Trophoblast cell (in vitro differentiated cells and primary cell): ENCODE measurements at regions not wholly inside any gene's neighbourhood (a gene's known extent, or its start where the extent isn't known, plus 50 kb on each side); places are given as distances from the start of the nearest gene placed in this dataset.
"Not testable (repeated sequence)": the region's sequence is repeated elsewhere in the genome, so short reads cannot be mapped to it uniquely, and the experiment has no call there.

Source experiments
- DNase-seq, 2 donors: peaks; one replicate each; pipeline ENCODE4 v3.0.0-alpha.2; 2016
- H2AFZ ChIP-seq: 2 replicates; pipeline ENCODE4 v1.6.1; 2013; ENCODE audit warnings: low read length, moderate library complexity, mild to moderate bottlenecking; ENCODE audit not compliant: insufficient read depth, poor library complexity
- H2AK5ac ChIP-seq: 2 replicates; pipeline ENCODE4 v1.6.1; 2013; ENCODE audit warnings: mild to moderate bottlenecking, low read length
- H2BK120ac ChIP-seq: 2 replicates; pipeline ENCODE4 v1.6.1; 2013; ENCODE audit warnings: low read length, mild to moderate bottlenecking, moderate library complexity; ENCODE audit not compliant: insufficient read depth, poor library complexity
- H2BK12ac ChIP-seq: 2 replicates; pipeline ENCODE4 v1.6.1; 2013; ENCODE audit warnings: mild to moderate bottlenecking, low read length, moderate library complexity
- H2BK5ac ChIP-seq: 2 replicates; pipeline ENCODE4 v1.6.1; 2013; ENCODE audit warnings: low read length, low read depth, moderate library complexity, mild to moderate bottlenecking; ENCODE audit not compliant: poor library complexity
- H3K14ac ChIP-seq: 2 replicates; pipeline ENCODE4 v1.6.1; 2013; ENCODE audit warnings: mild to moderate bottlenecking, low read length
- H3K18ac ChIP-seq: 2 replicates; pipeline ENCODE4 v1.6.1; 2013; ENCODE audit warnings: mild to moderate bottlenecking, low read length
- H3K23ac ChIP-seq: 2 replicates; pipeline ENCODE4 v1.6.1; 2013; ENCODE audit warnings: low read length
- H3K27ac ChIP-seq: 2 replicates; pipeline ENCODE4 v1.5.1; 2013; ENCODE audit warnings: low read depth, mild to moderate bottlenecking, inconsistent platforms, low read length, moderate library complexity
- H3K27me3 ChIP-seq: 2 replicates; pipeline ENCODE4 v1.6.1; 2013; ENCODE audit warnings: inconsistent platforms, mild to moderate bottlenecking, low read length, moderate library complexity; ENCODE audit not compliant: insufficient read depth
- H3K36me3 ChIP-seq, 2 experiments: 1 replicate in 1 of 2; 2 replicates in 1 of 2; pipeline ENCODE4 v1.6.1; 2013; ENCODE audit warnings: low read length in 2 of 2, mild to moderate bottlenecking in 2 of 2, moderate library complexity in 1 of 2; ENCODE audit not compliant: insufficient read depth in 2 of 2, control insufficient read depth in 1 of 2
- H3K4ac ChIP-seq: 2 replicates; pipeline ENCODE4 v1.6.1; 2013; ENCODE audit warnings: low read depth, mild to moderate bottlenecking, low read length, moderate library complexity
- H3K4me1 ChIP-seq, 2 experiments: 1 replicate in 1 of 2; 2 replicates in 1 of 2; pipeline ENCODE4 v1.6.1; 2013; ENCODE audit warnings: low read length in 2 of 2, mild to moderate bottlenecking in 2 of 2, moderate library complexity in 1 of 2; ENCODE audit not compliant: insufficient read depth in 2 of 2, control insufficient read depth in 1 of 2
- H3K4me2 ChIP-seq: 2 replicates; pipeline ENCODE4 v1.6.1; 2013; ENCODE audit warnings: inconsistent platforms, mild to moderate bottlenecking, low read length, moderate library complexity
- H3K4me3 ChIP-seq: 2 replicates; pipeline ENCODE4 v1.5.1; 2013; ENCODE audit warnings: mild to moderate bottlenecking, low read depth, low read length, inconsistent platforms
- H3K79me1 ChIP-seq: one replicate; pipeline ENCODE4 v1.6.1; 2013; ENCODE audit warnings: low read length
- H3K79me2 ChIP-seq: 2 replicates; pipeline ENCODE4 v1.6.1; 2013; ENCODE audit warnings: low read length, mild to moderate bottlenecking; ENCODE audit not compliant: control insufficient read depth, insufficient read depth, poor library complexity
- H3K9ac ChIP-seq: 2 replicates; pipeline ENCODE4 v1.6.1; 2013; ENCODE audit warnings: mild to moderate bottlenecking, low read length
- H3K9me3 ChIP-seq: 2 replicates; pipeline ENCODE4 v1.6.1; 2013; ENCODE audit warnings: low read depth, mild to moderate bottlenecking, control low read depth, inconsistent platforms, low read length; ENCODE audit not compliant: insufficient read depth
- H4K12ac ChIP-seq: 2 replicates; pipeline ENCODE4 v1.6.1; 2013; ENCODE audit warnings: low read depth, mild to moderate bottlenecking, low read length, moderate library complexity
- H4K8ac ChIP-seq: 2 replicates; pipeline ENCODE4 v1.6.1; 2013; ENCODE audit warnings: low read depth, mild to moderate bottlenecking, low read length, moderate library complexity
- H4K91ac ChIP-seq: one replicate; pipeline ENCODE4 v1.6.1; 2013; ENCODE audit warnings: low read depth, mild to moderate bottlenecking, low read length, moderate library complexity
- WGBS: extraction: QIAGEN DNeasy Blood & Tissue Kit; methylation state at CpG from one replicate; pipeline ENCODE4 v1.1.7; 2013; ENCODE audit warnings: missing lambda C conversion rate; ENCODE audit not compliant: insufficient read length, insufficient coverage; ENCODE audit errors: extremely low coverage; 5-methylcytosine and 5-hydroxymethylcytosine counted together

DNA sequence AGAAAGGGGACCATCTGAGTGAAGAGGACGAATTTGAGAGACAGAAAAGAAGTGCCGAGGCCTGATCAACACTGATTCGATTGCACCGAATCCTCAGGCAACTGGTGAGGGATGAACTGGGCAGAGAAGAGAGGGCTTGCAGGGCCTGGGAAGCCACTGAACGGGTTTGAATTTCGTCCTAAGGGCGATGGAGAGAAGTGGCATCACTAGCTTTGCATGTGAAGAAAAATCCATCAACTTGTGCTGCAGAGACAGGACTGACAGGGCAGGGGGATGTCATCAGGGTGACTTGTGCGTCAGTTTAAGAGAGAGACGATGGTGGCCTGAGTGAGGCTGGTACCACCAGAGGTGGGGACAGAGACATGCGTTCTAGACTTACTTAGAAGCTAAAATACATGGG lies 73.7 kb upstream of the SLC22A23 start:
- no peak overlapping the region for H3K4me3 ChIP-seq
- no peak overlapping the region for H3K4ac ChIP-seq
- no peak overlapping the region for H3K4me2 ChIP-seq
- no peak overlapping the region for H4K12ac ChIP-seq
- H3K23ac ChIP-seq = no peak overlapping the region
- no peak overlapping the region for H2BK5ac ChIP-seq
- H3K27me3 ChIP-seq = no peaks in the 10 kb centered on the region
- H3K36me3 ChIP-seq = no peaks in the 10 kb centered on the region
- no peak overlapping the region for H2BK120ac ChIP-seq
- H2BK12ac ChIP-seq = no peak overlapping the region
- H3K14ac ChIP-seq = no peak overlapping the region
- no peak overlapping the region for H4K8ac ChIP-seq
- H3K9me3 ChIP-seq = peaks cover 4% of the 10 kb centered on the region
- no CpG with 5 or more reads among the region's 10 CpGs for WGBS
- no peak overlapping the region for H3K18ac ChIP-seq
- no peak overlapping the region for H3K9ac ChIP-seq
- DNase-seq = no peak
- H3K27ac ChIP-seq = no peak overlapping the region
- H3K79me1 ChIP-seq = no peaks in the 10 kb centered on the region
- H2AFZ ChIP-seq = no peak overlapping the region
- no peak overlapping the region for H4K91ac ChIP-seq
- no peaks in the 10 kb centered on the region for H3K79me2 ChIP-seq
- H3K4me1 ChIP-seq = peaks cover 0 to 4% of the 10 kb centered on the region in 2 experiments
- H2AK5ac ChIP-seq = no peak overlapping the region

DNA sequence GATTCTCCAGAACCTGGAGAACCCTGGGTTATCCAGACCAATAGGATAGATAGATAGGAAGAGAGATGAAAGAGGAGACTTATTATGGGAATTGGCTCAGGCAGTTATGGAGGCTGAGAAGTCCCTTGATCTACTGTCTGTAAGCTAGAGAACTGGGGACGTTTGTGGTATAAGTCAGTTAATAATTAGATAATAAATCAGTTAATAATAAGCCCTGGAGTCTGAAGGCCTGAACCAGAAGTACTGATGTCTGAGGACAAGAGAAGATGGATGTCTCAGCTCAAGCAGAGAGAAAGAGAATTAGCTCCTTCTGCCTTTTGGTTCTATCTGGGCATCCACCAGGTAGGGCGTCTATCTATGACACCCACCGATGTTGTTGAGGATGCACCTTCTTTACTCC lies 72.9 kb upstream of the SLC22A23 start:
- Histone ChIP-seq H3K4me1 (peaks cover 0 to 6% of the 10 kb centered on the region in 2 experiments), H2BK120ac (no peak overlapping the region), H3K4ac (no peak overlapping the region), H3K27ac (no peak overlapping the region), H3K36me3 (no peaks in the 10 kb centered on the region), H4K91ac (no peak overlapping the region), H3K9me3 (peaks cover 4% of the 10 kb centered on the region), H3K18ac (no peak overlapping the region), H2BK12ac (no peak overlapping the region), H3K79me2 (no peaks in the 10 kb centered on the region), H4K8ac (no peak overlapping the region), H2AK5ac (no peak overlapping the region), H2BK5ac (no peak overlapping the region), H3K79me1 (no peaks in the 10 kb centered on the region), H2AFZ (no peak overlapping the region), H3K4me3 (no peak overlapping the region), H3K4me2 (no peak overlapping the region), H4K12ac (no peak overlapping the region), H3K9ac (no peak overlapping the region), H3K14ac (no peak overlapping the region), H3K27me3 (no peaks in the 10 kb centered on the region), H3K23ac (no peak overlapping the region)
- no peak for DNase-seq
- no CpG with 5 or more reads among the region's 3 CpGs for WGBS

DNA sequence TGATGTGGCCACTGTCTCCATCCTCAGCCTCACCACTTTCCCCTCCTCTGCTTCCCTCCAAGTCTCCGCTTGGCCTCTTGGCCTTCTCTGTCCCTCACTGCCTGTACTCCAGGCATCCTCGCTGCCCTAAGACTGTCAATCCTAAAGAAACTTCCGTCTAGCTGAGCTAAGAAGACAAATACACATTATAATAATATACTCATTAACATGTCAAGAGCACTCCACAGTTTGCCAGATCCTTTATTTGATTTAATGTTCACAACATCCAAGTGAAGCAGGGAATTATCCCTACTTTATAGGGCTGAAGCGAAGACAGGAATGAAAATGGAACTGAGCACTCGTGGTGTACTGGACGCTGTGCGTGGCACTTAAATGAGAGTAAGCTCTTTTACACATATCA lies 72.4 kb upstream of the SLC22A23 start:
- H3K9me3 ChIP-seq = peaks cover 4% of the 10 kb centered on the region
- no CpG with 5 or more reads among the region's 7 CpGs for WGBS
- no peak overlapping the region for H2BK5ac ChIP-seq
- no peak overlapping the region for H4K91ac ChIP-seq
- H3K14ac ChIP-seq = no peak overlapping the region
- H3K9ac ChIP-seq = no peak overlapping the region
- H3K4me3 ChIP-seq = no peak overlapping the region
- no peak overlapping the region for H3K4me2 ChIP-seq
- no peak overlapping the region for H3K27ac ChIP-seq
- H3K36me3 ChIP-seq = no peaks in the 10 kb centered on the region
- no peak overlapping the region for H2AFZ ChIP-seq
- H3K4ac ChIP-seq = no peak overlapping the region
- H3K18ac ChIP-seq = no peak overlapping the region
- H3K4me1 ChIP-seq = peaks cover under 1 to 6% of the 10 kb centered on the region in 2 experiments
- H4K8ac ChIP-seq = no peak overlapping the region
- H3K27me3 ChIP-seq = no peaks in the 10 kb centered on the region
- no peaks in the 10 kb centered on the region for H3K79me2 ChIP-seq
- H3K79me1 ChIP-seq = no peaks in the 10 kb centered on the region
- DNase-seq = no peak
- no peak overlapping the region for H3K23ac ChIP-seq
- H2BK12ac ChIP-seq = no peak overlapping the region
- no peak overlapping the region for H2BK120ac ChIP-seq
- H4K12ac ChIP-seq = no peak overlapping the region
- H2AK5ac ChIP-seq = no peak overlapping the region

- H4K8ac ChIP-seq, H3K27ac ChIP-seq, H2AK5ac ChIP-seq, DNase-seq, H2AFZ ChIP-seq, H3K4me3 ChIP-seq, H3K4me1 ChIP-seq, H3K4me2 ChIP-seq, H3K14ac ChIP-seq, H3K27me3 ChIP-seq, H3K79me1 ChIP-seq, H4K12ac ChIP-seq, H3K9ac ChIP-seq, H2BK5ac ChIP-seq, H4K91ac ChIP-seq, H2BK120ac ChIP-seq, H3K36me3 ChIP-seq, H3K9me3 ChIP-seq, H3K18ac ChIP-seq, H3K4ac ChIP-seq, H3K79me2 ChIP-seq, H3K23ac ChIP-seq, H2BK12ac ChIP-seq: not testable (repeated sequence)
- WGBS = no CpG with 5 or more reads among the region's 7 CpGs
Observed at GRCh38 chr6:3528081-3528671, 71.3 kb upstream of the SLC22A23 start.
